Skeletal muscle satellite cell (primary cell): ENCODE measurements at regions not wholly inside any gene's neighbourhood (a gene's known extent, or its start where the extent isn't known, plus 50 kb on each side); places are given as distances from the start of the nearest gene placed in this dataset.
"Not testable (repeated sequence)": the region's sequence is repeated elsewhere in the genome, so short reads cannot be mapped to it uniquely, and the experiment has no call there.

Experiments used
- H3K27me3 ChIP-seq: 2 replicates; pipeline ENCODE4 v1.7.0; 2013; ENCODE audit warnings: low read length; ENCODE audit not compliant: control insufficient read depth, insufficient read depth
- H3K36me3 ChIP-seq: 2 replicates; pipeline ENCODE4 v1.7.0; 2013; ENCODE audit warnings: mild to moderate bottlenecking, control low read depth, low read length; ENCODE audit not compliant: insufficient read depth
- H3K4me1 ChIP-seq: 2 replicates; pipeline ENCODE4 v1.7.0; 2013; ENCODE audit warnings: low read length; ENCODE audit not compliant: control insufficient read depth, insufficient read depth
- H3K4me2 ChIP-seq: 2 replicates; pipeline ENCODE4 v1.7.0; 2013; ENCODE audit warnings: mild to moderate bottlenecking, low read length
- H3K4me3 ChIP-seq: 2 replicates; pipeline ENCODE4 v1.7.0; 2013; ENCODE audit warnings: low read length
- H3K9ac ChIP-seq: 2 replicates; pipeline ENCODE4 v1.7.0; 2013; ENCODE audit warnings: mild to moderate bottlenecking, low read depth, low read length, moderate library complexity
- H3K9me3 ChIP-seq: replicated peaks from 2 replicates; pipeline ENCODE4 v1.7.0; 2013; ENCODE audit warnings: mild to moderate bottlenecking, control low read depth, low read length

DNA sequence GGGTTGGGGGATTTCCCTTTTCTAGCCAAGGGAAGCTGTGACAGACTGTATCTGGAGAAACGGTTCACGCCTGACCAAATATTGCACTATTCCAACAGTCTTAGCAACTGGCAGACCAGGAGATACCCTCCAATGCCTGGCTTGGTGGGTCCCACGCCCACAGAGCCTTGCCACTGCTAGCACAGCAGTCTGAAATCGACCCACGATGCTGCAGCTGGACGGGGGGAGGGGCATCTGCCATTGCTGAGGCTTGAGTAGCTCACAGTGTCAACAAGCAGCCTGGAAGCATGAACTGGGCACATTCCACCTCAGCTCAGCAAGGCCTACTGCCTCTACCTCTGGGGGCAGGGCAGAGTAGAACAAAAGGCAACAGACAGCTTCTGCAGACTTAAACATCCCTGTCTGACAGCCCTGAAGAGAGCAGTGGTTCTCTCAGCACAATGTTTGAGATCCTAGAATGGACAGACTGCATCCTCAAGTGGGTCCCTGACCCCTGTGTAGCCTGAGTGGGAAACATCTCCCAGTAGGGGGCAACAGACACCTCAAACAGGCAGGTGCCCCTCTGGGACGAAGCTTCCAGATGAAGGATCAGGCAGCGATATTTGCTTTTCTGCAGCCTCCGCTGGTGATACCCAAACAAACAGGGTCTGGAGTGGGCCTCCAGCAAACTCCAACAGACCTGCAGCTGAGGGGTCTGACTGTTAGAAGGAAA, 89.9 kb upstream of the ECI2 start:
- Histone ChIP-seq H3K4me1 (no peaks in the 10 kb centered on the region), H3K4me2 (no peak overlapping the region), H3K4me3 (no peak overlapping the region), H3K9ac (no peak overlapping the region), H3K27me3 (no peaks in the 10 kb centered on the region), H3K36me3 (no peaks in the 10 kb centered on the region), H3K9me3 (no peaks in the 10 kb centered on the region)

DNA sequence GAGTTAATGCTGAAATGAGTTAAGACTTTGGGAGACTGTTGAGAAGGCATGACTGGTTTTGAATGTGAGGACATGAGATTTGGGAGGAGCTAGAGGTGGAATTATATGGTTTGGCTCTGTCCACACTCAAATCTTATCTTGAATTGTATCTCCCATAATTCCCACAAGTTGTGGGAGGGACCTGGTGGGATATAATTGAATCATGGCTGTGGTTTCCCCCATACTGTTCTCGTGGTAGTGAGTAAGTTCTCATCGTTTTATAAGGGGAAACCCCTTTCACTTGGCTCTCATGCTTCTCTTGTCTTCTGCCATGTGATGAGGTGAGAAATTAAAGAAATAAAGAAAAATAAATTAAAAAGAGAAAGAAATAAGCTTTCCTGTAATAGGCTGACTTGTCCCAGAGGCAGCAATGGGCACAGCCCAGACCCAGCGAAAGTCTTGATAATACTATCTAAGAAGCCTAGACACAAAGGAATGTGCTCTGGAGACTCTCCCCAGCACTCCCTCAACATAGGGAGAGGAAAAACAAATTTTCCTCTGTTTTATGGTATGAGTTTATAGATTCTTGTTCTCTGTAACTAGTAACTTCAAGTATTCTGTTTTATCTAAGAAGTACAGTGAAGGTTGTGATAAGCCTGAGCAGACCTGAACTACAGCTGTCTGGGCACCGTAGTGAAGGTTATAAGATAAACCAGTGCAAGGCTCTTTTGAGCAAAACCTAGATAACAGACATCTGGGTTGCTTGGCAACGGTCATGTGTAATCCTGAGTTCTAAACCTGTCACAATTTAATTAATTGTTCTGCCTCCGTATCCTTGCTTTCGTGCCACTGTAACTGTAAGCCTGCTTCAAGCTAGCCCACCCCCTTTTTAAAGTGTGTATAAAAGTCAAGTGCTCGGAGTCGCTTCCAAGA, 88.9 kb upstream of the ECI2 start:
- Histone ChIP-seq H3K4me3 (no peak overlapping the region), H3K27me3 (no peaks in the 10 kb centered on the region), H3K4me2 (no peak overlapping the region), H3K9me3 (no peaks in the 10 kb centered on the region), H3K36me3 (no peaks in the 10 kb centered on the region), H3K9ac (no peak overlapping the region), H3K4me1 (no peaks in the 10 kb centered on the region)

DNA sequence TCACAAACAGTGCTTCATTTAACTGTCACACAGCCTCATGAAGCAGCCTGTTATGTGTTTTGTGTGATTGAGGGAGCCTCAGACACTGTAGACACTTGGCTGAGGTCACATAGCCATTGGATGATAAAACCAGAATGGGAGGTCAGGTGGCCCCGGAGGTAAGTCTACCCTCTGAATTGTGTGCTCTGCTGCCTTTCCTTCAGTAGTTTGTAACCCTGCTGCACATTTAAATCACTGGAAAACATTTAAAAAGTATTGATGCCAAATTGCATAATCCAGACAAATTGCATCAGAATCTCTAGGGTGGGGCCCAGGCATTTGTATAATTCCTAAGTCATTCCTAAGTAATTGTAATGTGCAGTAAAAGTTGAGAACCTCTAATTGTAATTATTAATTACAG, 85.2 kb upstream of the ECI2 start:
- H3K4me3 ChIP-seq, result no peak overlapping the region
- no peaks in the 10 kb centered on the region for H3K27me3 ChIP-seq
- no peak overlapping the region for H3K9ac ChIP-seq
- no peaks in the 10 kb centered on the region for H3K4me1 ChIP-seq
- H3K9me3 ChIP-seq, result no peaks in the 10 kb centered on the region
- no peaks in the 10 kb centered on the region for H3K36me3 ChIP-seq
- no peak overlapping the region for H3K4me2 ChIP-seq

DNA sequence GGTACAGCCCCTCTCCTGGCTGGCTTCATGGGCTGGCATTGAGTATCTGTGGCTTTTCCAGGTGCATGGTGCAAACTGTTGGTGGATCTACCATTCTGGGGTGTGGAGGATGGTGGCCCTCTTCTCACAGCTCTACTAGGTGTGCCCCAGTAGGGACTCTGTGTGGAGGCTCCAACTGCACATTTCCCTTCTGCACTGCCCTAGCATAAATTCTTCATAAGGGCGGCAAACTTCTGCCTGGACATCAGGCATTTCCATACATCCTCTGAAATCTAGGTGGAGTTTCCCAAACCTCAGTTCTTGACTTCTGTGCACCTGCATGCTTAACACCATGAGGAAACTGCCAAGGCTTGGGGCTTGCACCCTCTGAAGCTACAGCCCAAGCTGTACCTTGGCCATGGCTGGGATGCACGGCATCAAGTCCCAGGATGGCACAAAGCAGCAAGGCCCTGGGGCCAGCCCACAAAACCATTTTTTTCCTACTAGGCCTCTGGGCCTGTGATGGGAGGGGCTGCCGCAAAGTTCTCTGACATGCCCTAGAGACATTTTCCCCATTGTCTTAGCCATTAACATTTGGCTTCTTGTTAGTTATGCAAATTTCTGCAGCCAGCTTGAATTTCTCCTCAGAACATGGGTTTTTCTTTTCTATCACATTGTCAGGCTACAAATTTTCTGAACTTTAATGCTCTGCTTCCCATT, 83.4 kb upstream of the ECI2 start:
- H3K9ac ChIP-seq, H3K9me3 ChIP-seq, H3K4me3 ChIP-seq, H3K4me2 ChIP-seq, H3K36me3 ChIP-seq, H3K4me1 ChIP-seq, H3K27me3 ChIP-seq: not testable (repeated sequence)

DNA sequence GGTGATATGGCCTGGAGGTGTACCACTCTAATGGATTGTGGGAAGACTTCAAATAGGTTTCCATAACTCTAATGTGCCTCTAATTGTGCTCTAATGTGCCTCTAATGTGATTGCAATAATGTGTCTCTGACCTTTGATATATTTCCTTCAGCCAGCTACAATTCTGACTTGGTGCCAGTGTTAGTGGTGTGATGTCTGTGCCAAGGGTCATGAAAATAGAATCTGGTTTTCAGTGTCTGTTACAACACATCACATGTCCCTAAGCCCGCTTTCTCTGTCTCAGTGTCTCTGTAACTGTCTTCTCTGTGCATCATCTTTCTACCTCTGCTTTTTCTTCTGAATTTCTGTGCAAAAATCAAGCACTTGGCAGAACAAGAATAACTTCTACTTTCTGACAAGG, 77.2 kb upstream of the ECI2 start:
- no peaks in the 10 kb centered on the region for H3K36me3 ChIP-seq
- H3K4me1 ChIP-seq, result no peaks in the 10 kb centered on the region
- no peaks in the 10 kb centered on the region for H3K27me3 ChIP-seq
- H3K9me3 ChIP-seq, result no peaks in the 10 kb centered on the region
- no peak overlapping the region for H3K9ac ChIP-seq
- no peak overlapping the region for H3K4me3 ChIP-seq
- no peak overlapping the region for H3K4me2 ChIP-seq

DNA sequence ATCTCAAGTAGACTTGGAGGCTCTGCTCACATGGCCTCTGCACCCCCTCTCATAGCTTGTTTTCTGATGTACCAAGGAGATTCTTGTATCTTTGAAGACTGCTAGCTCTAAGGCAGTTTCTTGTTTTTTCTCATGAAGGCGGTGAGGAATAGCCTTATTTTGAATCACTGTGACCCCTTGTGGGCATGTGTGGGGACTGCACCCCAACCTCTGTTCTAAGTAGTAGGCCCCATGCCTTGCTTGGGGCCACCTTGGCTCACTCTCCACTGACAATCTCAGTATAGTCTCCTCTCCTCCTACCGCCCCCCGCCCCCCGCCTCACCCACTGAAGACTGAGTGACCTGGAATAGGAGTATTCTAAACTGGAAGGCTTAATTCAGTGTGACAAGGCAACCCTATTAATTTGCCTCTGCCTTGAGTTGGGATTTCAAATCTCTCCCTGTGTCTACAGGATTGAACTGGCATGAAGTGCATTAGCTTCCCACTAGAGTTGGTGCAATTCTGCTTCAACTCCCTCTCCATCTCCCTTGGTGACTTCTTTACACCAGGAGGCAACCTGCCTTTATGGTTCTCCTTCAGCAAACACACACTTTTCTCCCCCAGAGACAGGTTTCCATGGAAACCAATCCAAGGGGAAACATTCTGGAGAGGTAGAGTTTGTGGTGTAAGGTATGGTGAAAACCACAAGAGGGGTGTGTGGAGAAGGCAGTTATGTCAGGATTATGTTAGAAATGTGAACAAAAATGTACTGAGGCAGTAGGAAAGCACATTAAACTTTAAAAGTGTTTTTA, 75.4 kb upstream of the ECI2 start:
- Histone ChIP-seq H3K4me2 (no peak overlapping the region), H3K9me3 (no peaks in the 10 kb centered on the region), H3K9ac (no peak overlapping the region), H3K27me3 (no peaks in the 10 kb centered on the region), H3K4me3 (no peak overlapping the region), H3K4me1 (no peaks in the 10 kb centered on the region), H3K36me3 (no peaks in the 10 kb centered on the region)

DNA sequence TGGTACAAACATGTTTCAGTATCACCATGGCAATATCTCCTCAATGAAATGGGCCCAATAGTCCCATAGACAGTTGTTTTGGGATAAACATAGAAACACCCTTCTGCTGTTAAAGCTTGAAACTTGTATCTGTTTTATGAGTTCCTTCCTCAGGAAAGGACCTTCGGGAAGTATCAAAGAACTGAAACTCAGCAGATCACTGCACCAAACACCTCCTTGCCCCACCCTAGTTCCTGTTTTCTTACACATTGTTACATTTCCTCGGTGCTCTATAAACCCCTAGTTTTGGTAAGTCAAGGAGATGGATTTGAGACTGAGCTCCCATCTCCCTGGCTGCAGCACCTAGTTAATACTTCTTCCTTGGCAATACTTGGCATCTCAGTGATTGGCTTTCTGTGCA, 73.8 kb upstream of the ECI2 start:
- H3K9me3 ChIP-seq, result no peaks in the 10 kb centered on the region
- no peaks in the 10 kb centered on the region for H3K4me1 ChIP-seq
- H3K36me3 ChIP-seq, result no peaks in the 10 kb centered on the region
- H3K27me3 ChIP-seq, result no peaks in the 10 kb centered on the region
- H3K9ac ChIP-seq, result no peak overlapping the region
- no peak overlapping the region for H3K4me3 ChIP-seq
- H3K4me2 ChIP-seq, result no peak overlapping the region

DNA sequence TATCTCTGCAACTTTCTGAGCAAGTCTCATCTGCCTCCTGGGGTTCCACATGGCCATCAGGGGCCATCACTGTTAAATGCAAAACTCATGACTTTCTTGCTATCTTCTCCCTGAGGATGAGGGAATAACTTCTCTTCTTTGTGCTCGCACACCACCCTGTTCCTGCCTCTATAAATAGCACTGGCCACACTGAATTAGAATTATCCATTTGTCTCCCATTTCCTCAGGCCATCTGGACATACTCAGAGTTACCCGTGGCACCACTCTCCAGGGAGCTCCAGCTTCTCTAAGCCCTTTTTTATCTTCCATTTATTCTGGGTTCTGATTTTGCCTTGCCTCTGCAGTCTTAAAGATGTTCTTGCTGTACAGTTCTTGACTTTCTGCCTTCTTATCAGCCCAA, 72.8 kb upstream of the ECI2 start:
- no peaks in the 10 kb centered on the region for H3K27me3 ChIP-seq
- H3K4me2 ChIP-seq, result no peak overlapping the region
- H3K9me3 ChIP-seq, result no peaks in the 10 kb centered on the region
- no peak overlapping the region for H3K4me3 ChIP-seq
- H3K9ac ChIP-seq, result no peak overlapping the region
- H3K4me1 ChIP-seq, result no peaks in the 10 kb centered on the region
- no peaks in the 10 kb centered on the region for H3K36me3 ChIP-seq

DNA sequence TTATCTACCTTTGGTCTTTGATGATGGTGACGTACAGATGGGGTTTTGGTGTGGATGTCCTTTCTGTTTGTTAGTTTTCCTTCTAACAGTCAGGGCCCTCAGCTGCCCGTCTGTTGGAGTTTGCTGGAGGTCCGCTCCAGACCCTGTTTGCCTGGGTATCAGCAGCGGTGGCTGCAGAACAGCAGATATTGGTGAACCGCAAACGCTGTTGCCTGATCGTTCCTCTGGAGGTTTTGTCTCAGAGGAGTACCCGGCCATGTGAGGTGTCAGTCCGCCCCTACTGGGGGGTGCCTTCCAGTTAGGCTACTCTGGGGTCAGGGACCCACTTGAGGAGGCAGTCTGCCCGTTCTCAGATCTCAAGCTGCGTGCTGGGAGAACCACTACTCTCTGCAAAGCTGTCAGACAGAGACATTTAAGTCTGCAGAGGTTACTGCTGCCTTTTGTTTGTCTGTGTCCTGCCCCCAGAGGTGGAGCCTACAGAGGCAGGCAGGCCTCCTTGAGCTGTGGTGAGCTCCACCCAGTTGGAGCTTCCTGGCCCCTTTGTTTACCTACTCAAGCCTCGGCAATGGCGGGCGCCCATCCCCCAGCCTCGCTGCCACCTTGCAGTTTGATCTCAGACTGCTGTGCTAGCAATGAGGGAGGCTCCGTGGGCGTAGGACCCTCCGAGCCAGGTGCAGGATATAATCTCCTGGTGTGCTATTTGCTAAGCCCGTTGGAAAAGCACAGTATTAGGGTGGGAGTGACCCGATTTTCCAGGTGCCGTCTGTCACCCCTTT, 68.5 kb upstream of the ECI2 start:
- H3K27me3 ChIP-seq, H3K36me3 ChIP-seq, H3K4me3 ChIP-seq, H3K9ac ChIP-seq, H3K4me1 ChIP-seq, H3K4me2 ChIP-seq, H3K9me3 ChIP-seq: not testable (repeated sequence)

DNA sequence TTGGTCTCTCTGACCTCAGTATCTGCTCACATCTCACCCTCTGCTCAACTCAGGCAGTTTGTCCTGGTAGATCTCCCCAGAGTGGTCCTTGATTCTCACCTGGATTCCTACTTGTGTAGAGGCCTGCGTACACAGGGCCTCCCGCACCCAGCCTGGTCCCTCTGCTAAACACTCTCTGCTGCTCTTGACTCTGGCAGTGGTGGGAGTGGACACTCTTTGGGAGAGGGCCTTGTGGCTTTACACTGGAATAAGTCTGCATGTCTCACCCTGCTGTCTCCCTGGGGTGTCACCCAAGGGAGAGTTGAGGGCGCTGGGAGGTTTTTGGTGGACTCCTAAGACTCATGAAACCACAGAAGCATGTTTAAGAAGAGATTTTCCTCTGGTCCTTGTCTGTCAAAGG, 57.3 kb upstream of the ECI2 start:
- Histone ChIP-seq H3K9ac (no peak overlapping the region), H3K9me3 (no peaks in the 10 kb centered on the region), H3K4me2 (no peak overlapping the region)

More for the DNA sequence above, 57.3 kb upstream of the ECI2 start:
- Histone ChIP-seq H3K36me3 (no peaks in the 10 kb centered on the region), H3K4me1 (no peaks in the 10 kb centered on the region), H3K27me3 (peaks cover 4% of the 10 kb centered on the region), H3K4me3 (no peak overlapping the region)
